GM18951 (cell line): ENCODE measurements at regions not wholly inside any gene's neighbourhood (a gene's known extent, or its start where the extent isn't known, plus 50 kb on each side); places are given as distances from the start of the nearest gene placed in this dataset.

Experiments
- POLR2A ChIP-seq: IDR thresholded peaks from 4 replicates; pipeline ENCODE4 v1.6.1; 2011; ENCODE audit warnings: mild to moderate bottlenecking; ENCODE audit not compliant: insufficient read length, insufficient read depth; ENCODE audit errors: extremely low read depth
- in situ Hi-C: fragments of 300-500 bp; cut with MboI; formaldehyde crosslinking; loops from one replicate; pipeline ENCODE4 v1.12.0; 2022; ENCODE audit warnings: low sequenced_read_pairs, mixed read lengths, inconsistent platforms; ENCODE audit not compliant: unreplicated experiment

GRCh38 chr2:111701266-111701665 lies 182.7 kb downstream of the ANAPC1 start:
- TF ChIP-seq POLR2A, result no peak
- in situ Hi-C loops, result loop anchor here (25.0 kb wide), 1 partner anchor 889 kb away; no protein-coding TSS in a partner anchor

GRCh38 chr2:111701798-111702118 lies 182.2 kb downstream of the ANAPC1 start:
- in situ Hi-C loops, result loop anchor here (25.0 kb wide), 1 partner anchor 889 kb away; no protein-coding TSS in a partner anchor

GRCh38 chr2:111702119-111702803 lies 181.7 kb downstream of the ANAPC1 start:
- in situ Hi-C loops, result loop anchor here (25.0 kb wide), 1 partner anchor 890 kb away; no protein-coding TSS in a partner anchor
- no peak for TF ChIP-seq POLR2A

More at GRCh38 chr2:111701798-111702118, 182.2 kb downstream of the ANAPC1 start:
- no peak for TF ChIP-seq POLR2A

GRCh38 chr2:111702804-111703196 lies 181.2 kb downstream of the ANAPC1 start:
- no peak for TF ChIP-seq POLR2A
- in situ Hi-C loops, result loop anchor here (25.0 kb wide), 1 partner anchor 890 kb away; no protein-coding TSS in a partner anchor

- in situ Hi-C loops, result loop anchor here (25.0 kb wide), 1 partner anchor 891 kb away; no protein-coding TSS in a partner anchor
- TF ChIP-seq POLR2A, result no peak
Observed at GRCh38 chr2:111703759-111704158, 180.2 kb downstream of the ANAPC1 start.

GRCh38 chr2:111704246-111704645 lies 179.7 kb downstream of the ANAPC1 start:
- in situ Hi-C loops, result loop anchor here (25.0 kb wide), 1 partner anchor 892 kb away; no protein-coding TSS in a partner anchor
- TF ChIP-seq POLR2A, result no peak

GRCh38 chr2:111705239-111705638 lies 178.8 kb downstream of the ANAPC1 start:
- no peak for TF ChIP-seq POLR2A
- in situ Hi-C loops, result loop anchor here (25.0 kb wide), 1 partner anchor 893 kb away; no protein-coding TSS in a partner anchor

GRCh38 chr2:111705711-111706336 lies 178.2 kb downstream of the ANAPC1 start:
- TF ChIP-seq POLR2A, result no peak
- in situ Hi-C loops, result loop anchor here (25.0 kb wide), 1 partner anchor 894 kb away; no protein-coding TSS in a partner anchor

- TF ChIP-seq POLR2A, result no peak
- in situ Hi-C loops, result loop anchor here (25.0 kb wide), 1 partner anchor 894 kb away; no protein-coding TSS in a partner anchor
Observed at GRCh38 chr2:111706481-111707001, 177.5 kb downstream of the ANAPC1 start.

- in situ Hi-C loops, result loop anchor here (25.0 kb wide), 1 partner anchor 895 kb away; no protein-coding TSS in a partner anchor
- TF ChIP-seq POLR2A, result no peak
Observed at GRCh38 chr2:111707700-111708099, 176.3 kb downstream of the ANAPC1 start.

- no peak for TF ChIP-seq POLR2A
Observed at GRCh38 chr2:111708476-111709180, 175.4 kb downstream of the ANAPC1 start.

GRCh38 chr2:111709321-111709720 lies 174.7 kb downstream of the ANAPC1 start:
- TF ChIP-seq POLR2A, result no peak
- in situ Hi-C loops, result loop anchor here (25.0 kb wide), 1 partner anchor 897 kb away; no protein-coding TSS in a partner anchor

More at GRCh38 chr2:111708476-111709180, 175.4 kb downstream of the ANAPC1 start:
- in situ Hi-C loops, result loop anchor here (25.0 kb wide), 1 partner anchor 896 kb away; no protein-coding TSS in a partner anchor
